Thymus (tissue), 11 donors: ENCODE measurements at regions not wholly inside any gene's neighbourhood (a gene's known extent, or its start where the extent isn't known, plus 50 kb on each side); places are given as distances from the start of the nearest gene placed in this dataset.

ENCODE experiments used
- DNase-seq, 9 donors: peaks; one replicate each; pipeline ENCODE4 v3.0.0-alpha.2; 2013; ENCODE audit warnings: low spot score in 9 of 9, low read depth in 6 of 9, missing footprints in 1 of 9
- H3K27ac ChIP-seq, 2 donors: one replicate each; pipeline ENCODE4 v1.5.1; 2013; ENCODE audit warnings: control low read depth in 1 of 2, low read depth in 1 of 2, low read length in 1 of 2, mild to moderate bottlenecking in 1 of 2, moderate library complexity in 1 of 2
- H3K27me3 ChIP-seq, 2 donors: one replicate each; pipeline ENCODE4 v1.5.1; 2013; ENCODE audit warnings: low read length in 1 of 2; ENCODE audit not compliant: control insufficient read depth in 2 of 2, insufficient read depth in 1 of 2
- H3K36me3 ChIP-seq, 2 donors: one replicate each; pipeline ENCODE4 v1.5.1; 2013; ENCODE audit warnings: low read length in 1 of 2, mild to moderate bottlenecking in 1 of 2, moderate library complexity in 1 of 2; ENCODE audit not compliant: control insufficient read depth in 2 of 2, insufficient read depth in 2 of 2
- H3K4me1 ChIP-seq, 2 donors: one replicate each; pipeline ENCODE4 v1.5.1; 2013; ENCODE audit warnings: low read length in 2 of 2; ENCODE audit not compliant: control insufficient read depth in 2 of 2, insufficient read depth in 2 of 2
- H3K4me3 ChIP-seq, 2 donors: one replicate each; pipeline ENCODE4 v1.5.1; 2013; ENCODE audit warnings: low read length in 2 of 2, control low read depth in 1 of 2, mild to moderate bottlenecking in 1 of 2
- H3K9me3 ChIP-seq, 2 donors: one replicate each; pipeline ENCODE4 v1.5.1; 2013; ENCODE audit warnings: low read length in 1 of 2, mild to moderate bottlenecking in 1 of 2; ENCODE audit not compliant: control insufficient read depth in 2 of 2, insufficient read depth in 1 of 2
- WGBS: extraction: QIAGEN DNeasy Blood & Tissue Kit; methylation state at CpG from one replicate; pipeline ENCODE4 v1.1.7; 2013; 5-methylcytosine and 5-hydroxymethylcytosine counted together
- donor health status: healthy.

- H3K4me3 ChIP-seq = no peak overlapping the region
- H3K9me3 ChIP-seq = peaks cover 0 to 18% of the 10 kb centered on the region in 2 donors
- WGBS = 91% methylated on average over 8 of the region's 8 CpGs
- H3K36me3 ChIP-seq = no peaks in the 10 kb centered on the region
- no peaks in the 10 kb centered on the region for H3K4me1 ChIP-seq
- no peaks in the 10 kb centered on the region for H3K27me3 ChIP-seq
- no peak overlapping the region for H3K27ac ChIP-seq
- DNase-seq = no peak
Observed at GRCh38 chr9:30757723-30758122, 1626.7 kb upstream of the ACO1 start.

DNA sequence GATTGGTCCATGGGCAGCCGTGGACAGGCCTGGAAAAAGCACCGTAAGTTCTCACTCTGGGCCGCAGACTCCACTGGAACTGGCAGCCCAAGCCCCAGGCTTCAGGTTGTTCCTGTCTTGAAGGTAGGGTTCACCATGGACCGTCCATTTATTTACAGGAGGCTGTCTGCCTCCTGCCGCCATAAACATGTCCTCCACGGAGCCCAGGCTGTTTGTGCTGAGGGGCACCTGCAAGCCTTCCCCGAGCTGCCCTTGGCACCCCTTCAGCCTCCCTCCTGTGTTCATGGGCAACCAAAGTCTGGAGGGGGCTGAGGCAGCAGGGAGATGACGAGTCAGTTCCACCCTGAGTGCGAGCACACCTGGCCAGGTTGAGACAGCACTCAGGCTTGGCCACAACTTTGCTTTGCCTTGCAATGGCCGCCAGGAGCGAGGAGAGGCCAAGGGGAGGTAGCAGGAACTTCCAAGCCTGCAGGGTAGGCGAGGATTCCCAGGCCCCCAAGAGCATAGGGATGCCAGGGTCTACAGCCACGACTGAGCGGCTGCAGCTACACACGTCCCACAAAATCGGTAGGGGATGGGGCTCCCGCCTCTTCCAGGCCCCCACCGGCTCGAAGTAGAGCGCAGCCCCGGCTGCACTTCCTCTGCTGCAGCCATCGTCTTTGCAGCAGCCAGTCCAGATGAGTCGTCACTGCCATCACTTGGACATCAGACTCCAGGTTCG lies 1625.6 kb upstream of the ACO1 start:
- Histone ChIP-seq H3K9me3 (peaks cover 0 to 18% of the 10 kb centered on the region in 2 donors), H3K4me1 (no peaks in the 10 kb centered on the region), H3K27me3 (no peaks in the 10 kb centered on the region), H3K36me3 (no peaks in the 10 kb centered on the region), H3K27ac (no peak overlapping the region), H3K4me3 (no peak overlapping the region)
- DNase-seq = no peak
- WGBS = 97% methylated on average over 24 of the region's 24 CpGs

DNA sequence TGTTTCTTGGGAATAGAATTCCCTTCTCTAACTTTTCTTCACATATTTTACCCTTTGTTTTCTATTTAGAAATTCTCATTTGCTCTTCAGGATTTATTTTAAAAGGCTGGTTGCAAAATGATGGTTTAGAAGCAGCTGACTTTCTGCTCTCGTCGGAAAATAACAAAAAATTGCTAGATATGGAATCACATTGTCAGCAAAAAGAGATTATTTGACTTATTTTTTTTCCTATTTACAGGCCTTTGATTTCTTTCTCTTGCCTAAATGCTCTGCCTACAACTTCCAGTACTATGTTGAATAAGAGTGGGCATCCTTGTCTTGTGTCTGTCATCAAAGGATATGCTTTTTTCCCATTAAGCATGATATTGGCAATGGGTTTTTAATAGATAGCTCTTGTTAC lies 1619.1 kb upstream of the ACO1 start:
- 97% methylated on average over 2 of the region's 2 CpGs for WGBS
- no peak for DNase-seq
- Histone ChIP-seq H3K27me3 (no peaks in the 10 kb centered on the region), H3K4me3 (no peak overlapping the region), H3K27ac (no peak overlapping the region), H3K36me3 (no peaks in the 10 kb centered on the region), H3K9me3 (no peaks in the 10 kb centered on the region), H3K4me1 (no peaks in the 10 kb centered on the region)

GRCh38 chr9:30771163-30771708 lies 1613.2 kb upstream of the ACO1 start:
- no peaks in the 10 kb centered on the region for H3K4me1 ChIP-seq
- H3K27me3 ChIP-seq = no peaks in the 10 kb centered on the region
- no peak overlapping the region for H3K27ac ChIP-seq
- H3K36me3 ChIP-seq = no peaks in the 10 kb centered on the region
- no peaks in the 10 kb centered on the region for H3K9me3 ChIP-seq
- no peak overlapping the region for H3K4me3 ChIP-seq
- DNase-seq = no peak

DNA sequence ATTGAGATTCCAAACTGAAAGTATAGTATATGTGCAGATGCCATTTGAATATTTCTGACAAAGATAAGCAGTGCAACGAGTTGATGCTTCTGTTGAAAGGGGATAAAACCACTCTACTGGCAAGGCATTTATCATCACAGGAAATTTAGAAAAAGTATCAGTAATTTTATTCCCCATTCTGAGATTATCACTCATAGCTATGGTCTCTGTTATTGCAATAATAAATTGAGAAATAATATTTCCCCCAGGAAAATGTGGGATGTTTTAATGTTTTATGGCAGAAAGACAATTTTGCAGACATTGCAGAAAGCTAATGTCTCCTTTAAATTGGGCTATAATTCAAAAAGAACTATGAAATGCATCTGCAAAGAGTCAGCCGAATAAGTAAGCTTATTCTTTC lies 1612.7 kb upstream of the ACO1 start:
- Histone ChIP-seq H3K4me1 (no peaks in the 10 kb centered on the region), H3K27me3 (no peaks in the 10 kb centered on the region), H3K9me3 (no peaks in the 10 kb centered on the region), H3K4me3 (no peak overlapping the region), H3K27ac (no peak overlapping the region), H3K36me3 (no peaks in the 10 kb centered on the region)
- no peak for DNase-seq
- 78% methylated on average over 2 of the region's 2 CpGs for WGBS

DNA sequence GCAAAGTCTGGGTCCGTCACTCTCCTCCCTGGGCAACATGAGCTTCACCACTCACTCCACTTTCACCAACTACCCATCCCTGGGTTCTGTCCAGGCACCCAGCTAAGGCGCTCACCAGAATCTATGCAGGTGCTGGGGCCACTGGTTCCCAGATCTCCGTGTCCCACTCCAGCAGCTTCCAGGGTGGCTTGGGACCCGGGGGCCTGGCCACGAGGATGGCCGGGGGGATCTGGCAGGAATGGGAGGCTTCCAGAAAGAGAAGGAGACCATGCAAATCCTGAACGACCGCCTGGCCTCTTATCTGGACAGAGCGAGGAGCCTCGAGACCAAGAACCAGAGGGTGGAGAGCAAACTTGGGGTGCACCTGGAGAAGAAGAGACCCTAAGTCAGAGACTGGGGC lies 1611.0 kb upstream of the ACO1 start:
- WGBS = 95% methylated on average over 10 of the region's 10 CpGs
- no peak overlapping the region for H3K27ac ChIP-seq
- H3K36me3 ChIP-seq = no peaks in the 10 kb centered on the region
- no peaks in the 10 kb centered on the region for H3K27me3 ChIP-seq
- H3K9me3 ChIP-seq = no peaks in the 10 kb centered on the region
- H3K4me1 ChIP-seq = no peaks in the 10 kb centered on the region
- no peak overlapping the region for H3K4me3 ChIP-seq
- DNase-seq = no peak

DNA sequence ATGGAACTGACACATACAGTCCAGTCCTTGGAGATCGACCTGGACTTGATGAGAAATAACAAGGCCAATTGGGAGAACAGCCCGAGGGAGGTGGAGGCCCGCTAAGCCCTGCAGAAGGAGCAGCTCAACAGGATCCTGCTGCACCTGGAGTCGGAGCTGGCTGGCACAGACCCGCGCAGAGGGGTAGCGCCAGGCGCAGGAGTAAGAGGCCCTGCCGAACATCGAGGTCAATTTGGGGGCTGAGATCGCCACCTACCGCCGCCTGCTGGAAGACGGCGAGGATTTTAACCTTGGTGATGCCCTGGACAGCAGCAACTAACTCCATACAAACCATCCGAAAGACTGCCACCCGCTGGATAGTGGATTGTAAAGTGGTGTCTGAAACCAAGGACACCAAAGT lies 1610.1 kb upstream of the ACO1 start:
- no peak for DNase-seq

DNA sequence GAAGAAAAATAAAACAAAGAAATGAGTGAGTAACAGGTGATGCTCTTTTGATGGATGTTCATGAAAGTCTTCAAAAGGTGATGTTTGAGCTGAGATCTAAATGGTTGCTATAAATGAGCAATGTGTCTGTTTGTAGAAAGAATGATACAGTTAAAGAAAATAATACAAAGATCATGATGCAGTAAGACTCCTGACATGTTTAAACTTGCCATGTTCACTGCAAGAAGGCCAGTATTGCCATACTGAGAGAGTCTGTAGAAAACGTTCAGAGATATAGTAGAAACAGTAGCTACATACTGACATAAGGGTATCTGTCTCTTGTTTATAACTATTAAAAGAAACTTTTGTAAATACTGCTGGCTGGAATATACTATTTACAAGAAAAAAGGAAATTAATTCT lies 1609.2 kb upstream of the ACO1 start:
- H3K36me3 ChIP-seq = no peaks in the 10 kb centered on the region
- H3K4me3 ChIP-seq = no peak overlapping the region
- WGBS = 70% methylated on average over 1 of the region's 1 CpG
- no peak overlapping the region for H3K27ac ChIP-seq
- H3K4me1 ChIP-seq = no peaks in the 10 kb centered on the region
- no peak for DNase-seq
- H3K27me3 ChIP-seq = no peaks in the 10 kb centered on the region
- no peaks in the 10 kb centered on the region for H3K9me3 ChIP-seq

More for the DNA sequence above, 1610.1 kb upstream of the ACO1 start:
- 67% methylated on average over 17 of the region's 17 CpGs for WGBS
- Histone ChIP-seq H3K4me3 (no peak overlapping the region), H3K27me3 (no peaks in the 10 kb centered on the region), H3K27ac (no peak overlapping the region), H3K9me3 (no peaks in the 10 kb centered on the region), H3K4me1 (no peaks in the 10 kb centered on the region), H3K36me3 (no peaks in the 10 kb centered on the region)

GRCh38 chr9:30796764-30797163 lies 1587.7 kb upstream of the ACO1 start:
- Histone ChIP-seq H3K4me1 (no peaks in the 10 kb centered on the region), H3K9me3 (peaks cover 0 to 4% of the 10 kb centered on the region in 2 donors), H3K27me3 (no peaks in the 10 kb centered on the region), H3K36me3 (no peaks in the 10 kb centered on the region), H3K27ac (no peak overlapping the region), H3K4me3 (no peak overlapping the region)
- 88% methylated on average over 1 of the region's 1 CpG for WGBS
- no peak for DNase-seq
